Activated naive CD8-positive, alpha-beta T cell treated with anti-CD3 and anti-CD28 coated beads for 36 hours (primary cell): ENCODE measurements at regions not wholly inside any gene's neighbourhood (a gene's known extent, or its start where the extent isn't known, plus 50 kb on each side); places are given as distances from the start of the nearest gene placed in this dataset.

ENCODE experiments used
- DNase-seq: peaks from one replicate; pipeline ENCODE4 v3.0.0; 2021
- H3K27ac Mint-ChIP-seq: one replicate; pipeline ENCODE4 v1.8.0; 2022; ENCODE audit warnings: mild to moderate bottlenecking, moderate library complexity, mixed read lengths
- H3K27me3 Mint-ChIP-seq: one replicate; pipeline ENCODE4 v1.8.0; 2022; ENCODE audit warnings: mild to moderate bottlenecking, mixed read lengths
- H3K36me3 Mint-ChIP-seq: one replicate; pipeline ENCODE4 v1.8.0; 2021; ENCODE audit warnings: mild to moderate bottlenecking, mixed read lengths
- H3K4me1 Mint-ChIP-seq: one replicate; pipeline ENCODE4 v1.8.0; 2021; ENCODE audit warnings: mixed read lengths
- H3K4me3 Mint-ChIP-seq: one replicate; pipeline ENCODE4 v1.8.0; 2022; ENCODE audit warnings: mild to moderate bottlenecking, moderate library complexity, mixed read lengths
- H3K9me3 Mint-ChIP-seq: one replicate; pipeline ENCODE4 v1.8.0; 2022; ENCODE audit warnings: mixed read lengths

DNA sequence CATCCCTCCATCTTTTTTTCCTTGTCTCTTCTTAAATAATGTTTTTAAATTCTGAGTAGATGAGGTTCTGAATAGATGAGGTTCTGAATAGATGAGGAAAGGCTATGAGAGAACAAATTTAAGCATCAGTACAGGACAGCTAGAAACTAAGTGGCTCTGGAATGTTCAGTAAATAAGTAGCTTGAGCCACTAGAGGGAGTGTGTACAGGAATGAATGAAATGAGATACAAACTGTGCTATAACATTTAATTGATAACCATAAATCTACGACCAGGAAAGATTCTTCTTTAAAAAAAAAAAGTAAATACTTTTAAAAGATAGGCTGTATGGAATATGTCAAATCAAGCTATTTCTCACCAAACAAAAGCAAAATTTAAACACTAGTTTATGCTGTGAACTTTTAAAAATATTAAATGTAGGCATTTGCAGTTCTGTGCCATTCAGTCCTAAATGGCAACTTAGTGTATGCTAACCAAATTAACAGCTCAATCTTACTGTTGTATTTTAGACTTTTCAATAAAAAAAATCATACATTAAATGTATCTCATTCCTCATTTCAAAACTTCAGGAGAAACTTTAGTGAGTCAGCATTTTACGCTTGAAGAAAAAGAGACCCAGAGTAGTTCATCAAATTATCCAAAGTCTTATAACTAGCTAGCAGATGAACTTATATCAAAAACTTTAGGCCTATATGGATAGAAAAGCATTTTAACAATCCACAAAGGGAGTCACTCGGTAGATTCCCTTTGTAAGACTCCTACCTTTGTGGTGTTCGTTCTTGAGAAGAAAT lies 70.4 kb upstream of the SNX2 start:
- H3K27ac Mint-ChIP-seq = no peak overlapping the region
- H3K27me3 Mint-ChIP-seq = peaks cover 6% of the 10 kb centered on the region
- H3K9me3 Mint-ChIP-seq = no peaks in the 10 kb centered on the region
- peaks cover 3% of the 10 kb centered on the region for H3K4me1 Mint-ChIP-seq
- H3K4me3 Mint-ChIP-seq = no peak overlapping the region
- H3K36me3 Mint-ChIP-seq = no peaks in the 10 kb centered on the region
- no peak for DNase-seq

DNA sequence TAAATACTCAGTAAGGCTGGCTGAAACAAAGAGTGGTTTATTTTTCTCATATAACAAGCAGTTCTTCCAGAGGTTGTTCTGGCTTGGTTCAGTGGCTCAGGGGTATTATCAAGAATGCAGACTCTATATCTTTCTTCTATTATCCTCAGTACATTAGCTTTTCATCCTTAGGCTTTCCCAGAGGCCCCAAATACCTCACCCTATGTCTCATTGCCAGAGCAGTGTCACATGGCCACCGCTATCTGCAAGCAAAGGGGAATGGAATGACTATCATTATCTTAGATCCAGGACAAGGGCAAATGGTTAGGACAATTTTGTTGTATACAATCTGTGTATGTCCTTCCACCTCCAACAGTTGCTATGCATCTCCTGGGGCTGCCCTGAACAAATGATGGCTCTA lies 69.0 kb upstream of the SNX2 start:
- peaks cover 6% of the 10 kb centered on the region for H3K27me3 Mint-ChIP-seq
- no peak overlapping the region for H3K4me3 Mint-ChIP-seq
- no peaks in the 10 kb centered on the region for H3K9me3 Mint-ChIP-seq
- no peak overlapping the region for H3K27ac Mint-ChIP-seq
- DNase-seq = no peak
- peaks cover 3% of the 10 kb centered on the region for H3K4me1 Mint-ChIP-seq
- no peaks in the 10 kb centered on the region for H3K36me3 Mint-ChIP-seq

DNA sequence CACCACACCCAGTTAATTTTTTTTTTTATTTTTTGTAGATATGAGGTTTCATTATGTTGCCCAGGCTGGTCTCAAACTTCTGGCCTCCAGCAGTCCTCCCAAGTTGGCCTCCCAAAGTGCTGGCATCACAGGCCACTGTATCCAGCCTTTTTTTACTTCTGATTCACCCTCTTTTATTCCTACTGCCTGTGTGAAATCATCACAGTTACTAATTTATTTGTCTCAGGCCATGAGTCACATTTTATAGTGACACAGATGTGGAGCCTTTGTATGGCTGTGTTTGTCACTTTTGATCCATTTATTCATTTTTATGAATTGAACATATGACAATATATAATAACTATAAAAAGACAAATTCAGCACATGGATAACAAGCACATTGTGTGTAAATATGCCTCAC lies 67.1 kb upstream of the SNX2 start:
- Mint-ChIP-seq H3K36me3 (no peaks in the 10 kb centered on the region), H3K9me3 (no peaks in the 10 kb centered on the region), H3K4me1 (no peaks in the 10 kb centered on the region), H3K4me3 (no peak overlapping the region), H3K27ac (no peak overlapping the region), H3K27me3 (peaks cover 7% of the 10 kb centered on the region)
- no peak for DNase-seq

DNA sequence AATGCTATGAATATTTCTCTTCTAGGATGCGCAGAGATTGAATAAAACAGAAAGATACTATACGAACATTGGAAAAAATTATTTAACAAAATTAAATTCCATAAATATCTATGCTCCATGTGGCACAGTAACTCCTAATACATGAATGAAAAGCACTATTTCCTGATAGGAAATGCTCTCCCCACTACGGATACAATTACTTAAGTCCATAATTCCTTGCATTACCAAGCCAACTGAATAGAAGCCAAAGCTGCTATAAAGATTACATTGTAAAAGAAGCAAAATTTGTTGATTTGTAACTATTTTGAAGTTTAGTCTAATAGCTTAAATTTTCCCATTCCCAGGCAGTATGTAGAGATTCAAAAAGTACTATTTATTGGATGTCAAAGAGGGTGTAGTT lies 61.8 kb upstream of the SNX2 start:
- Mint-ChIP-seq H3K27ac (no peak overlapping the region), H3K4me3 (no peak overlapping the region), H3K4me1 (no peaks in the 10 kb centered on the region), H3K36me3 (no peaks in the 10 kb centered on the region), H3K9me3 (no peaks in the 10 kb centered on the region), H3K27me3 (peaks cover 26% of the 10 kb centered on the region)
- no peak for DNase-seq

DNA sequence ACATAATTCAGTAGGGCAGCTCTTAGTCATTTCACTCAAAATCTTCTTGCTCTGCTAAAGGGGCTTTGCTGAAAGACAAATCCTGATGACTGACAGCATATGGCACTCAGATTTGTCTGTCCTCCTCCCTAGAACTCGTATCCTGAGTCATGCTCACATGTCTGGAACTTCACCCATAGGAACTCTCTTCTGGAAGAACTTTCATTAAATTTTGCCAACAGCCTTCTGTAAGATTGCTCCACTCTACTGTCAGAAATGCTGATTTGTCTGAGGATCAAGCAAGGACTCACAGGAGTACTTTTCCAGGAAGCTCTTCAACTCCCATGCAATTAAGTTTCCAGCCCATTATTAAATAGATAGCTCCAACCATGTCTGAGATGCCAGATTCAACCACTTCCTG lies 59.8 kb upstream of the SNX2 start:
- DNase-seq = no peak
- Mint-ChIP-seq H3K36me3 (no peaks in the 10 kb centered on the region), H3K4me3 (no peak overlapping the region), H3K9me3 (no peaks in the 10 kb centered on the region), H3K27me3 (peaks cover 20% of the 10 kb centered on the region), H3K4me1 (no peaks in the 10 kb centered on the region), H3K27ac (no peak overlapping the region)

DNA sequence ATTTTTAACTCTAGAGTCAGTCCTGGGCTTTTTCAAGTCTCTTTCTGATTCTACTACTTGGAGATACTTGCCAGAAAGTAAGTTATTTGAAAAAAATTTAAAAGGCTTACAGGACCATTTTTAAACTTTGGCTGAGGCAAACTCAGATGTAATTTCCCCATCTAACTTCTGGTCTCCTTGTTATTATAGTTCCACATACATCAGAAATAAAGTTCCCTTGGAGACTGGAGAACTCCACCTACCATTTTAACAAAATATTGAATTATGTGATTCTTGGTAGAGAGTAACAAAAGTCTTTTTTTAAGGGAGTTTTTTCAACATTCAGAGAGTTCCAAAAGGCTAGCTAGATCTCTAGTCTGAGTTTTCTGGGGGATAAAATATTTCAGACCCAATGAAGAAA lies 56.3 kb upstream of the SNX2 start:
- Mint-ChIP-seq H3K27me3 (peaks cover 19% of the 10 kb centered on the region), H3K36me3 (no peaks in the 10 kb centered on the region), H3K9me3 (no peaks in the 10 kb centered on the region), H3K27ac (no peak overlapping the region), H3K4me3 (no peak overlapping the region), H3K4me1 (peaks cover 2% of the 10 kb centered on the region)
- DNase-seq = no peak

DNA sequence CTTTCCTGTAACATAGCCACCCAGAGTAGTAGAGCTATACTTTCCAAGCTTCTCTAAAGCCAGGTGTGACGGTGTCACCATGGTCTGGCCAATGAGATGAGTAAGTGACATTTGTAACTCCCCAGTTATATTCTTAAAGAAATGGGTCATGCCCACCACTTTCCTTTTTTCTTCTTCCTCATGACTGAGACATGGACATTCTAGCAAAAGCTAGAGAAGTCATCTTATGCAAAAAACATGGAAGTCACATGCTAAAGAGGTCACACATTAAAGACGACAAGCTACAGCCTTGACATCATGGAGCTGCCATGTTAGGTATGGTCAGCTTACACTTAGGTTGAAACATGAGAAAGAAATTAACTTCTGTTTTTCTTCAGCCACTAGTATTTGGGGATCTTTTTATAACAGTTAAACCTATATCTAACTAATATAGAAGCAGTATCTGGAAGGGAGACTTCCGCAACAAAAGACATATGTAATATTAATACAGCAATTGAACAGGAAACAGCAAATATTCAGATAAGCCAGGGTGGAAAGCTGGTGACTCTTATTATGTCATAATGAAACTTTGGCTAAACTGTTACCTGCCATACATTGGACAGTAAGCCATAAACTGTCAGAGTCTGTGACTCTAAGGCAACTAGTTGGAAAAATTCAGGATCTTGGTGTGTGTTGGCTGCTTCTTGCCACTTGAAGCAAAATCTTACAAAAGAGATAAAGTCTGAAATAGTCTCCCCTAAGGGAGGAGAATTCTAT lies 54.7 kb upstream of the SNX2 start:
- H3K4me3 Mint-ChIP-seq = no peak overlapping the region
- peaks cover 17% of the 10 kb centered on the region for H3K27me3 Mint-ChIP-seq
- no peaks in the 10 kb centered on the region for H3K36me3 Mint-ChIP-seq
- no peak for DNase-seq
- no peaks in the 10 kb centered on the region for H3K9me3 Mint-ChIP-seq
- no peak overlapping the region for H3K27ac Mint-ChIP-seq
- H3K4me1 Mint-ChIP-seq = peaks cover 2% of the 10 kb centered on the region

DNA sequence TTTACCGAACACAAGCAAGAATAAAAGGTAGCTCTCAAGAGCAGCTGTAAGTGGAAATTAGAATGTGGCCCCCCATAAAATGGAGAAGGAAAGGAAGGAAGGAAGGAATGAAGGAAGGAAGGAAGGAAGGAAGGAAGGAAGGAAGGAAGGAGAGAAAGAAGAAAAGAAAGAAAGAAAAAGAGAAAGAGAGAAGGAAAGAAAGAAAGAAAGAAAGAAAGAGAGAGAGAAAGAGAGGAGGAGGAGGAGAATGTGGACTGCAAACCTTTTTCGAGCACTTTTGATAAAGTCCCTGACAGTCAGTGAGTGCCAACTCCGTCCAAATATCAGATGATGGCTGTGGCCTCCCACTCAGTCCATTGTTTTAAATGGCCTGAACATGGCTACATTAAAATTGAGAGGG lies 53.8 kb upstream of the SNX2 start:
- H3K9me3 Mint-ChIP-seq = no peaks in the 10 kb centered on the region
- peaks cover 2% of the 10 kb centered on the region for H3K4me1 Mint-ChIP-seq
- H3K36me3 Mint-ChIP-seq = no peaks in the 10 kb centered on the region
- no peak for DNase-seq
- no peak overlapping the region for H3K27ac Mint-ChIP-seq
- no peak overlapping the region for H3K4me3 Mint-ChIP-seq
- H3K27me3 Mint-ChIP-seq = peaks cover 10% of the 10 kb centered on the region

DNA sequence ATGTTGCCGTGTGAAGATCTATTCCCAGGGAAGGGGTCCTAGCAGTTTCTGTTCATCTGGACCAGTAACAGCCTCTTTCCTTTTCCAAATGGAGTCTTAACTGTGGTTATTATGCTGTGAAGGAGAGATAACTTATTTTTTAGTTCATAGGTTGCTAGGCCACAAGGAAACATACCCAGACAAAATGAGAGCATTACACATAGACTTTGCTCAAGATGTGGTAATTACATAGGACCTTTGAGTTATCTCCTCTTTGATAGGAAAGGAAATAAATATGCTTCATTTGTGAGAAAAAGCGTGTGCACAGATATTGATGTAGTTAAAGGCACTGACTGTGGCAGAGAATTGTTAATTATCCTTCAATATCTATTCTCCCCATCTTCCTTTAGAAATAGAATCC lies 52.5 kb upstream of the SNX2 start:
- Mint-ChIP-seq H3K27me3 (peaks cover 4% of the 10 kb centered on the region), H3K9me3 (no peaks in the 10 kb centered on the region), H3K36me3 (no peaks in the 10 kb centered on the region), H3K4me1 (peaks cover 2% of the 10 kb centered on the region), H3K4me3 (no peak overlapping the region), H3K27ac (no peak overlapping the region)
- no peak for DNase-seq

DNA sequence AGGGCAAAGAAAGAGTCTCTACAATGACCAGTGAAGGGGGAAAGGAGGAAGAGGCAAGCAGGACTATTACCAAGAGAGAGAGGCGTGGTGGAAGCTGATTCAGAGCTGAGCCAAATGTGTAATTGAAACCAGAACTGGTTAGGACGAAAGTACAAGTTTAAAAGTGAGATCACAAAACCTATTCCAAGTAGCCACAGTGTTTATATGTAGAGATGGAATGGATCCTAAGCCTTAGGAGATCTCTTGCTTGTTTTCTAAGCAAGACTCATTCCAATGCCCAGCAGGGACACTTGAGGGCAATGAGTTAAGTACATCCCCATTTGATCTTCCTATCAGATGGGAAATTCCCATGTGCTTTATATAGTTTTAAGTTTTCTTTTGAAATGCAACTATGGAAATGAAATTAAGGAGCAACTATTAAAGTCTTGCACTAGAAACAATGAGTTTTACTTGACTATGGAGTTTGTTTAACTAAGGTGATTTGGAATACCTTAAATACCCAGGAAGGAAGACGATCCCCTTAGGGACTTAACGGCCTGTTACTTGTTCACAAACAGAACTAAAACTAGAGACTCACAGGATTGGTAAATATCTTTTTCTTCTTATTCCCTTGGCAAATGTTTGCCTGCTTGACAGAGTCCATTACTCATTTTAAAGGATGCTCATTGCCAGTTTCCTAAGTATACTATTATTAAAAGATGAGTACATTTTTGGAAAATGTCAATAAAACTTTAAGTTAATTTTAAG lies 51.1 kb upstream of the SNX2 start:
- DNase-seq = no peak
- peaks cover 4% of the 10 kb centered on the region for H3K27me3 Mint-ChIP-seq
- H3K9me3 Mint-ChIP-seq = no peaks in the 10 kb centered on the region
- no peak overlapping the region for H3K27ac Mint-ChIP-seq
- no peaks in the 10 kb centered on the region for H3K36me3 Mint-ChIP-seq
- no peak overlapping the region for H3K4me3 Mint-ChIP-seq
- peaks cover 2% of the 10 kb centered on the region for H3K4me1 Mint-ChIP-seq
